ENCODE measurements at regions not wholly inside any gene's neighbourhood (a gene's known extent, or its start where the extent isn't known, plus 50 kb on each side); places are given as distances from the start of the nearest gene placed in this dataset.

GRCh38 chr13:73579574-73580274 lies 520.9 kb downstream of the KLF5 start:
- Mint-ChIP-seq H3K27ac (no peak overlapping the region), H3K36me3 (ENCODE audit: insufficient read depth) (no peaks in the 10 kb centered on the region), H3K4me3 (ENCODE audit: low read depth) (no peak overlapping the region), H3K27me3 (no peaks in the 10 kb centered on the region), H3K4me1 (ENCODE audit: low read depth) (peaks cover 12% of the 10 kb centered on the region), H3K9me3 (ENCODE audit: low read depth) (peaks cover 2% of the 10 kb centered on the region)
- TF ChIP-seq CTCF (IDR thresholded peaks at IDR 0.05; ENCODE audit: unreplicated experiment), result no peak
- no peak for DNase-seq (ENCODE audit: low spot score, unreplicated experiment)

GRCh38 chr13:73578251-73578875 lies 519.6 kb downstream of the KLF5 start:
- no peak for TF ChIP-seq CTCF (IDR thresholded peaks at IDR 0.05; ENCODE audit: unreplicated experiment)

GRCh38 chr13:73576291-73576690 lies 517.5 kb downstream of the KLF5 start:
- H3K9me3 Mint-ChIP-seq (ENCODE audit: low read depth), result peaks cover 5% of the 10 kb centered on the region
- no peaks in the 10 kb centered on the region for H3K36me3 Mint-ChIP-seq (ENCODE audit: insufficient read depth)
- no peak for DNase-seq (ENCODE audit: low spot score, unreplicated experiment)
- H3K4me3 Mint-ChIP-seq (ENCODE audit: low read depth), result no peak overlapping the region
- H3K27me3 Mint-ChIP-seq, result no peaks in the 10 kb centered on the region
- H3K27ac Mint-ChIP-seq, result peak overlapping the region; percentile 45
- no peak for TF ChIP-seq CTCF (IDR thresholded peaks at IDR 0.05; ENCODE audit: unreplicated experiment)
- H3K4me1 Mint-ChIP-seq (ENCODE audit: low read depth), result peaks cover 1% of the 10 kb centered on the region

More at GRCh38 chr13:73578251-73578875, 519.6 kb downstream of the KLF5 start:
- Mint-ChIP-seq H3K4me1 (ENCODE audit: low read depth) (peaks cover 6% of the 10 kb centered on the region), H3K36me3 (ENCODE audit: insufficient read depth) (no peaks in the 10 kb centered on the region), H3K27me3 (no peaks in the 10 kb centered on the region), H3K27ac (no peak overlapping the region), H3K9me3 (ENCODE audit: low read depth) (peaks cover 3% of the 10 kb centered on the region), H3K4me3 (ENCODE audit: low read depth) (no peak overlapping the region)
- no peak for DNase-seq (ENCODE audit: low spot score, unreplicated experiment)

- no peaks in the 10 kb centered on the region for H3K27me3 Mint-ChIP-seq
- TF ChIP-seq CTCF (IDR thresholded peaks at IDR 0.05; ENCODE audit: unreplicated experiment), result no peak
- H3K36me3 Mint-ChIP-seq (ENCODE audit: insufficient read depth), result no peaks in the 10 kb centered on the region
- no peak for DNase-seq (ENCODE audit: low spot score, unreplicated experiment)
- peaks cover 10% of the 10 kb centered on the region for H3K9me3 Mint-ChIP-seq (ENCODE audit: low read depth)
- no peaks in the 10 kb centered on the region for H3K4me1 Mint-ChIP-seq (ENCODE audit: low read depth)
- no peak overlapping the region for H3K4me3 Mint-ChIP-seq (ENCODE audit: low read depth)
- no peak overlapping the region for H3K27ac Mint-ChIP-seq
Measured at GRCh38 chr13:73572824-73573223, 514.0 kb downstream of the KLF5 start.

GRCh38 chr13:73571376-73571775 lies 512.6 kb downstream of the KLF5 start:
- no peak overlapping the region for H3K27ac Mint-ChIP-seq

More at GRCh38 chr13:73571376-73571775, 512.6 kb downstream of the KLF5 start:
- peaks cover 10% of the 10 kb centered on the region for H3K9me3 Mint-ChIP-seq (ENCODE audit: low read depth)
- H3K27me3 Mint-ChIP-seq, result no peaks in the 10 kb centered on the region
- no peak overlapping the region for H3K4me3 Mint-ChIP-seq (ENCODE audit: low read depth)
- H3K36me3 Mint-ChIP-seq (ENCODE audit: insufficient read depth), result no peaks in the 10 kb centered on the region
- no peak for DNase-seq (ENCODE audit: low spot score, unreplicated experiment)
- H3K4me1 Mint-ChIP-seq (ENCODE audit: low read depth), result no peaks in the 10 kb centered on the region
- no peak for TF ChIP-seq CTCF (IDR thresholded peaks at IDR 0.05; ENCODE audit: unreplicated experiment)

Measured in progenitor cell of endocrine pancreas (in vitro differentiated cells).